OCI-LY1 (cell line): ENCODE measurements at regions not wholly inside any gene's neighbourhood (a gene's known extent, or its start where the extent isn't known, plus 50 kb on each side); places are given as distances from the start of the nearest gene placed in this dataset.

Experiments used
- EZH2 ChIP-seq: fragments of 200-600 bp; sonication (generic), shearing (Covaris generic); IDR thresholded peaks from 2 replicates; pipeline ENCODE4 v1.8.0; 2017; ENCODE audit warnings: borderline replicate concordance, mixed run types, mild to moderate bottlenecking, antibody characterized with exemption, low read length, moderate library complexity, mixed read lengths
- TF ChIP-seq, protein P1 (sequence below): fragments of 200-600 bp; sonication (generic), shearing (Covaris generic); IDR thresholded peaks from 2 replicates; pipeline ENCODE4 v1.5.1; 2017; ENCODE audit warnings: mild to moderate bottlenecking, antibody characterized with exemption, low read length, moderate library complexity, mixed read lengths

GRCh38 chr11:11073996-11074395, 216.1 kb upstream of the ZBED5 start:
- TF ChIP-seq, protein P1, sequence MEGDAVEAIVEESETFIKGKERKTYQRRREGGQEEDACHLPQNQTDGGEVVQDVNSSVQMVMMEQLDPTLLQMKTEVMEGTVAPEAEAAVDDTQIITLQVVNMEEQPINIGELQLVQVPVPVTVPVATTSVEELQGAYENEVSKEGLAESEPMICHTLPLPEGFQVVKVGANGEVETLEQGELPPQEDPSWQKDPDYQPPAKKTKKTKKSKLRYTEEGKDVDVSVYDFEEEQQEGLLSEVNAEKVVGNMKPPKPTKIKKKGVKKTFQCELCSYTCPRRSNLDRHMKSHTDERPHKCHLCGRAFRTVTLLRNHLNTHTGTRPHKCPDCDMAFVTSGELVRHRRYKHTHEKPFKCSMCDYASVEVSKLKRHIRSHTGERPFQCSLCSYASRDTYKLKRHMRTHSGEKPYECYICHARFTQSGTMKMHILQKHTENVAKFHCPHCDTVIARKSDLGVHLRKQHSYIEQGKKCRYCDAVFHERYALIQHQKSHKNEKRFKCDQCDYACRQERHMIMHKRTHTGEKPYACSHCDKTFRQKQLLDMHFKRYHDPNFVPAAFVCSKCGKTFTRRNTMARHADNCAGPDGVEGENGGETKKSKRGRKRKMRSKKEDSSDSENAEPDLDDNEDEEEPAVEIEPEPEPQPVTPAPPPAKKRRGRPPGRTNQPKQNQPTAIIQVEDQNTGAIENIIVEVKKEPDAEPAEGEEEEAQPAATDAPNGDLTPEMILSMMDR, result no peak
- TF ChIP-seq EZH2, result no peak
